Islet of Langerhans (tissue), 1 donor: ENCODE measurements at regions not wholly inside any gene's neighbourhood (a gene's known extent, or its start where the extent isn't known, plus 50 kb on each side); places are given as distances from the start of the nearest gene placed in this dataset.

ENCODE experiments used
- FAIRE-seq: peaks from one replicate; lab custom pipeline; 2011; peaks lifted over from hg19 to GRCh38; lab: Jason Lieb, UNC

DNA sequence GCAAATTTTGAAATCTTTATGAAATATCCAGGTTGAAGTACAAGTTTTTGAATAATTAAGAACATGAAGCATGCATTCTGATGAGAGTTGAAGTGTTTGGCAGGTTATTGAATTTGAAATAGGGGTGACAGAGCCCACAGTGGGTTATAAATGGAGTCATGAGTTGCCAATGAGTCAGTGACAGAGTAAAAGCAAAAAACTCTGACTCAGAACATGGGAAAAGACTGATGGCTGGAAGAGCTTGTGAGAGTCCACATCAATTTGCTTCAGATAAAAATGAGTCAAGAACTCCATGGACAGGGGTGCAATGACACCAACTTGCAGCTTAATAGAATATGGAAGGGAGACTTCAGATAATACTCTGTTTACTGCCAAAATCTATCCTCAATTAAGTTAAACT, 105.3 kb downstream of the SLC6A15 start:
- FAIRE-seq: no peak

DNA sequence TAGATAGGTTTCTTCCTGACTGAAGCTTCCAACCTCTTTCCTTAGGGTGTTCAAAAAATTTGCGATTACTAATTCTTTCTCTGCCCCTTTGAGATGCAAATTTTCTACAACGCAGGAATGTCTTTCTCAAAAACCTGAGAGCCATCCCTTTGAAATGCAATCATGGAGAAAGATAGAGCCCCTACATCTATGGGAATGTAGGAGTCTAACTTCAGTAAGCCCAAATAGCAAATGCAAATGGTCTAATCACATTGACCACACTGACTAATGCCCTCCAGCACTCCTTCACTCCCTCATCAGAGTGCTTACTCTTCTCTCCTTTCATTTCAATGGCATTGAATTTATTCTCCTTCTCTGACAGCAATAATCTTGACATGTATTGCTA, 107.1 kb downstream of the SLC6A15 start:
- no peak for FAIRE-seq

DNA sequence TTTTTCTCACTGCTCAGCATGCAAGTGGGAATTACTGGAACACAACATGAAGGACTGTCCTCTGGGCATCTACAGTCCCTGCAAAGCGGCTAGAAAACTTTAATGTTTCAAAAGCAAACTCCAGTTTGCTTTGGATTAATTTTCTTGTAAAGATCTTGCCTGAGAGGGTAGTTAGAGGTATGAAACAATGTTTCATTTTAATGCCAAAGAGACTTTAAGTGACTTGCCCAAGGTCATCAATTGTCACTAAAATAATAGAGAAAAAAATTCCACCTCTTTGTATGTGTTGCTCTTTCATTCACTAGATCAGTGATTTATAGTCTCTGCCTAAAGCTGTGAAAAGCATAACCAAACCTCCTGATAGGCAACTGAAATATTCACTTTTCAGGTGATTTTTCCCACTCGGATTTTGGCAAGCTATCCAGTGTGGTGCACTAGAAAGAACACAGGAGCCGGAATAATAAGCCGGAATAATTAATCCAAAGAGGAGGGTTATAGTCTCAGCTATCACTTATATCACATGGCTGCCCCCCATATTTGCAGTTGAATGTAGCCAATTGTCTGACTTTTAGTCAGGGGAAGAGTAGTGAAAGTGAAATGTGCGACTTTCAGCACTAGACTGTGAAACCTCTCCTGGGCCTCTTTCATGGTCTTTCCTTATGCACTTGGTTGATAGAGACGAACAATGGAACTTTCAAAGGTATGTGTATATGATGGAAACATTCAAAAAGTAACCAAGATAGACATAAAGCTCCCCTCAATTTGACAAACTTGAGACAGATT, 107.7 kb downstream of the SLC6A15 start:
- no peak for FAIRE-seq

DNA sequence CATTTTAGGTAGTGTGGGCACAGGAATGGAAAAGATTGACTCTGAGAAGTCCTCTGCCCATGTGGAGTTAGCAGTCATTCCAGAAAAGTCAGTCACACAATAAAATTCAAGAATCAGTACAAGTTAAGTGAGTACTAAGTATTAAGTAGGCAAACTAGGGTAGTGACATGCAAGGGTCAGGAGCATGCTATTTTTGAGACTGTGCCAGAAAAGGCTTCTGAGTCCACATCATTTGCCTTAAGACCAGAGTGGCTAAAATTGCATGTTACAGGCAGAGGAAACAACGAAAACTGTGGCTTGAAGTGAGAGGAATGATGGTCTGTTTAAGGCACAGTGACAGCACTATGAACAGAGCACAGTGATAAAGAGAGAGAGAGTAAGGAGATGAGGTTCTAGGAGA, 108.9 kb downstream of the SLC6A15 start:
- no peak for FAIRE-seq

DNA sequence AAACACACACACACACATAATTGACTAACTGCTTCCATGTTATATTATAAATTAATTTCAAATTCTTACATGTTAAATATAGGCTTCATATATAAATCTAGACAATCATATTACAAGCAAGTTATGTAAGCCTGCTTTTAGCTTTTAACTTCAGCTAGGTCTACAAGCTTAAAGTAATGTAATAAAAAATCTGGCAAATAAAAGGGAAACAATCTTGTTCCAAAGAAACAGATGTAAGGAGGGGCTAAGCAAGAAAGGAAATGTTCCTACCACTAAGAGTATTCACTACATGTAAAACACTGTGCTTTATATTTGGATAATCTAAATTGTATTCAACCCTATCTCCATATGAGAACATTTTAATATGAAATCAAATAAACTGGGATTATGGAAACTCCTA, 110.4 kb downstream of the SLC6A15 start:
- no peak for FAIRE-seq

DNA sequence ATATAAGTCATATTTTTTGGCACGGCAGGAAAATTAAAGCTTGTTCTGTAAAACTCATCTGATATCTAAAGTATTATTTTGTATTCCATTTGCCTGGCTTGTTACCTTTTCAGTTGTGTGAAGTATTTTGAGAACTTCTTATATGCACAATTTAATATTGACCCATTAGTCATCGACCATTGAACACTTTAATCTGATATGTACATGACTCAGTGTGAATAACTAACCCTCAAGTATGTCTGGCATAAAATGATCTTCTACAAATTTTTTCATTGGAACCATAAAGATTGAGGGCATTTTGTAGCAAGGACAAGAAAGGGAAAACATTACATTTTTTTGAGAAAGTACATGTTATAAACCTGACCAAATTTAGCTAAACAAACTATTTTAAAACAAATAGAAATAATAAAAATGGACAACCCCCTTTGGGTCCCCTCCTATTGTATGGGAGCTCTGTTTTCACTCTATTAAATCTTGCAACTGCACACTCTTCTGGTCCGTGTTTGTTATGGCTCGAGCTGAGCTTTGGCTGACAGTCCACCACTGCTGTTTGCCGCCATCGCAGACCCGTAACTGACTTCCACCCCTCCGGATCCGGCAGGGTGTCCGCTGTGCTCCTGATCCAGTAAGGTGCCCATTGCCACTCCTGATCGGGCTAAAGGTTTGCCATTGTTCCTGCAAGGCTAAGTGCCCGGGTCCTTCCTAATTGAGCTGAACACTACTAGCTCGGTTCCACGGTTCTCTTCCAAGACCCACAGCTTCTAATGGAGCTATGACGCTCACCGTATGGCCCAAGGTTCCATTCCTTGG, 118.8 kb downstream of the SLC6A15 start:
- no peak for FAIRE-seq

DNA sequence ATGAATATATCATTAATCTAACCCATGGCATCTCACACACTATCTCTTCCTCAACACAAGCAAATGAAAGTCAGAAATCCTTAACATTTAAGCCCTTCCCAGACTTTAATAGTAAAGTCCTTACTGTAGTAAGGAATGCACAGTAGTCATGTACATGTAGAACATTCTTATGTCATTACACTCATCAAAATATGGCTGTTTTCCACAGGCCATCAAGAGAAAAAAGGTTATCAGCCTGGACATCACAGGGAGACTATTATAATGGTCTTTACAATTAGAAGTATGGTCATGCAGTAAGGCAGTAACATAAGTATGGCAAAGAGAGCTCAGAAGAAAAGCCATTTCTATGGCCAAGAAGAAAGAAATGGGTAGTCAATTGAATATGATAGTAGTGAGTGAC, 121.2 kb downstream of the SLC6A15 start:
- FAIRE-seq: no peak

DNA sequence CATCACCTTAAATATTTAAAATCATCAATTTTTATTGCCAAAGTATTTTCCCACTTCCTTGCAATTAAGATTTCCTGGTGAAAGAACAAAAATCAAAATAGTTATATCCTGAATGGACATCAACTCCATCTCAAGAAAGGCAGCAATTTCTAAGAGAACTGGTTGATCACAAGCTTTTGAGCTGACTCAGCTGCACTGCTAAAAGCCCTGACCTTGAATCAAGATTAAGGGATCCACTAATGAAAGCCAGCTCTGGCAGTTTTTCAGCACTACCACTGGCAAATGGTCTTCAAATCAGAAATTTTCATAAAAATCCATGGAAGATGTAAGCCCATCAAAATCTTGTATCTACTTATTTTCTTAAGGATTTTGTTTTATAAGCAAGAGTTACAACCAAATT, 123.4 kb downstream of the SLC6A15 start:
- FAIRE-seq: no peak

DNA sequence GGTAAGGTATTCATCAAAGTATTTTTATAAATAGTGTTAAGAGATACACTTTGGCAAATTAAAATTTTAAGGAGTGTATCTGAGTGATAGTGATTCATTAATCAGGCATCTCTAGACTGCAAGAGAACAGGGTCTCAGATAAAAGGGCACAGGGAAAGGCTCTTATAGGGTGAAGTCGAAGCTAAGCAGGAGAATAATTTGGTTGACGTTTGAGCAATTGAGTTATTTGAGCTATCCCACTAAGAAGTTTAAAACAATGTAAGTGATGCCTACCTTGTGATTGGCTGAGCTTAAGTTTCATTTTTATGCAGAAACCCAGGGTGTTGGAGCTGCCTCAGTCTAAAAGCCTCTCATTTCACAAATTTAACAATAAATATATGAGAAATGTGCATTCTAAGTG, 125.3 kb downstream of the SLC6A15 start:
- FAIRE-seq: no peak

DNA sequence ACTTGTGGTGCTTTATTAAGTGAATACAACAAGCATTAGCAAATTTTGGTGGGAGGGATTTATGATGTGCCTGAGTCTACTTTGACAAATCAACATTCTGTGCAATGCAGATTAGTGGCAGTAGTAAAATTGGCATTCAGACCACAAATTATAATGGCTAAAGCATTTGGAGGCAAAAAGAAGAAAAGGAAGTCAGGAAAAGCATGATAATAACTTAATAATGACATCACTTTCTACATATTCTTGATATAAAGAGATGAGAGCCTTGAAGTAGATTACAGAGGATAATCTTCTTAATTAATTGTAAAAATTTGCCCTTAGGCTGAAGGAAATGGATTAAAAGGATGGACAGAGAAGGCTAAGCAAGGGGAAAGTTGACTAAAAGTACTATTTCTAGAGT, 126.0 kb downstream of the SLC6A15 start:
- FAIRE-seq: no peak

DNA sequence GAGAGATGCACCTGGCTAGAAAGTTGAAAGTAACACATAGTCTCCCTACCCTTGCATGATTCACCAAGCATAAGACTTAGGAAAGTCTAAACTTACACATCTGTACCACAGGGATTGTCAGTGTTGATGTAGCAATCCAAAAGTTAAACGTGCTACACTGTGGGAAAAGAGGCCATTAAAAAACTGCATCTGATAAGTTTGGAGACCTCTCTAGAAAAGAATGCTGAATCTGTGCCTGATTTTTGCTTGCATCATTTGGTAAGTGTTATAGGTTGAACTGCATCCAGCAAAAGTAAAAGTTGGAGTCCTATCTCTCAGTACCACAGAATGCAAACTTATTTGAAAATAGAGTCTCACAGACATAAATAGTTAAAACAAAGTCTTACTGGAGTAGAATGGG, 126.6 kb downstream of the SLC6A15 start:
- no peak for FAIRE-seq

DNA sequence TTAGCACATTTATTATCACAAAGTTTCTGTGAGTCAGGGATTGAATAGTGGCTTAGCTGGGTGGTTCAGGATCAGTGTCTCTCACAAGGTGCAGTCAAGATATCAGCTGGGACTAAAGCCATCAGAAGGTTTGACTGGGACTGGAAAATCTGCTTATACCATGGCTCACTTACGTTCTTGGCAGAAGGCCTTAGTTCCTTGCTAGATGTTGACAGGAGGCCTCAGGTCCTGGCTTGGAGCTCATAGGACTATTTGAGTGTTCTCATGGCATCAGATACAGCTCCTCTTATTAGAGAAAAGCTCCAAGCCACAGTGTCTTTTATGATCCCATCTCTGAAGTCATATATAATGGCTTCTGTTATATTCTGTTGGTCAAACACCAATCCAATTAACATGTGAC, 127.3 kb downstream of the SLC6A15 start:
- no peak for FAIRE-seq

DNA sequence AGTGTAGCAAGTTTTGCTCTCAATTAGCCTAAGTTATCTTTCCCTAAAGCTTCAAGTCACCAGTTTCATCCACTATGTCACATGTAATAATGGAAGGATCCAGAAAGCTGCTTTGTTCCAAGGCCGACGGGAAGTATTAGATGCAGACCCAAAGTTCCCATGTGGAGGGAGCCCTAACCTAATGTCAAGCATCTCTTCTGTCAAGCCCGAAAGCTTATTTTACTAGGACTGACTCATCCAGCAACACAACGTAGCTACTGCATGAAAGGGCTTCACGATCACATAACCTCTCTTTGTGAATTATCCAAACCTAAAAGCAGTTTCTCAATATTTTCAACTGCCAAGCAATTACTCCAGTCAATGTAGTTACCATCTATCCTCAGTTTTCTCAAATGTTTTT, 133.4 kb downstream of the SLC6A15 start:
- FAIRE-seq: no peak

DNA sequence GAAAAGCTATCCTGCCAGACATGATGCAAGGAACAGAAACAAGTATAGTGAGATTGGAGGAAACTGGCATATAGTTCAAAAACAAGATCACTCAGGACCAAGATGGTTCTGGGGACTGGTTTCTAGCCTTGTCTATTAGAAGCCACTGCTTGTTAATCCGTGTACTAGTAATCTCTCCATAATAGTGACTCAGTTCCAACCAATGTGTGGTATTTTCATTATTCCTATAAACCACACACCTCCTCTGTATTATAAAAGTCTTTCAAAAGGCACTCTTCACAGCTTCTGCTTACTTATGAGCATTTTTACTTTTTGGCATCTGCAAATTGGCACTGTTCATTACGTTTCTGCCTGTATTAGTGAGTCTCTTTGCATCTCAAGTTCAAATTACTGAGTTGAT, 140.3 kb downstream of the SLC6A15 start:
- no peak for FAIRE-seq

DNA sequence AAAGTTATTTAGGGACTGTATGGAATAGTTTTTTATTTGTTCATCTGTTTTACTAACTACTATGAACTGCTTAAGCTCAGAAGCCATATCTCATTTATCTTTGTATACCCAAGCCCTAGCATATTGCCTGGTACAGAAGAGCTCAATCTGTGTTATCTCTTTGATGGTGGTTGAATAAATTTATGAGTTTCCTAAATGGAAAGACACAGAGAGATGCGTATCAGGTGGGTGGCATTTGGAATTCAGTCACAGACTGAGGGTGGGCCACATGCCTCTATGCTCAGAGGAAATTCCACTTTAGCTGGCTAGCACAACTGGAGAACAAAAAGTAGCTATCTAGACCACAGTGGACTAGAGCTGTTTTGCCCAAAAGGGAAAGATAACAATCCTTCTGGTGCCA, 145.5 kb downstream of the SLC6A15 start:
- no peak for FAIRE-seq

DNA sequence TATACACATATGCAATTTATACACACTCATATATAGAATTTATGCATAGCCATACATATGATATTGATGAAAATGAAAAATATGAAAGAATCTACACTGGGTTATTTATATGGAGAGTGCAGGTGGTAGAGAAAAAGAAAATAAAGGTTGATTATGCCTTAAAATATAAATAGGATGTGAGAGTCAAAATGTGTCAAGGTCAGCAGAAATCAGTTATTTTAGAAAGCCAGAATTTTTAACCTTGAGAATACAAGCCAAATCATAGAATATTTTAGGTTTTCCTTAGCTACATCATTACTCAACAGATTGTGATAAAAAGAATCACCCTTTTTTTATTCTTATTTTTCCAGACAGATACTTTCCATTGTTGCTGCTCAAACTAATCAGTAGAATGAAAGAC, 146.2 kb downstream of the SLC6A15 start:
- no peak for FAIRE-seq

DNA sequence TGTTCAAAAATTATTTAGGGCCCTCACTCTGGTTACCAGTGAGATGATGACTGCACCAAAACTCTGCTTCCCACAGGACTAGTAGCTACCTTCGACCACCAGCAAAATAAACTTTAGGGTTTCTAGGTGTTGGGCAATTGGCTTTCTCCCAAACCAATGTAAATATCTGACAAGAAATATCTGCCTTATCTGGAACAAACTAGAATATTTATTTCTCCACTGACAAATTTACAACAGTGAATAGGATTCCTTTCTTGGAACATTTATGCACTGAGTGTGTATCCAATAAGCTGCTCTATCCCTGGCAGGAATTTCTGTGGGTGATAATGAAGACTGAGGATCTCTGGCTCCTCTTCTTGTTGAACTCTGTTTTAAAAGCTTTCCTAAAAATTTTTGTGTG, 148.6 kb downstream of the SLC6A15 start:
- no peak for FAIRE-seq

DNA sequence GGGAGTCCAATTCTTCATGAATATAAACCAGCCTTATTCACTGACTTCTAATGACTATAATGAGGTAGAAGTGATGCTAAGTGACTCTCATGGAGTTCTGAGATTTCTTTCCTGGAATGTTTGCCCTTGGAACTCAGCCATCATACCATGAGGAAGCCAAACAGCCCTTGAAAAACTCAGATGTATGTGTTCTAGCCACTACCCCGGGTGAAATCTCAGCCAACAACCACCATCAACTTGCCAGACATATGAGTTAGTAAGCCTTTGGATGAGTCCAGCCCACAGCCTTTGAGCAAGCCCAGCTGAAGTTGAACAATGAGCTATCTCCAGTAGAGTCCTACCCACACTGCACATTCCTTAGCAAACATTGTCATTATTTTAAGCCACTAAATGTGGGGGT, 149.5 kb downstream of the SLC6A15 start:
- no peak for FAIRE-seq

DNA sequence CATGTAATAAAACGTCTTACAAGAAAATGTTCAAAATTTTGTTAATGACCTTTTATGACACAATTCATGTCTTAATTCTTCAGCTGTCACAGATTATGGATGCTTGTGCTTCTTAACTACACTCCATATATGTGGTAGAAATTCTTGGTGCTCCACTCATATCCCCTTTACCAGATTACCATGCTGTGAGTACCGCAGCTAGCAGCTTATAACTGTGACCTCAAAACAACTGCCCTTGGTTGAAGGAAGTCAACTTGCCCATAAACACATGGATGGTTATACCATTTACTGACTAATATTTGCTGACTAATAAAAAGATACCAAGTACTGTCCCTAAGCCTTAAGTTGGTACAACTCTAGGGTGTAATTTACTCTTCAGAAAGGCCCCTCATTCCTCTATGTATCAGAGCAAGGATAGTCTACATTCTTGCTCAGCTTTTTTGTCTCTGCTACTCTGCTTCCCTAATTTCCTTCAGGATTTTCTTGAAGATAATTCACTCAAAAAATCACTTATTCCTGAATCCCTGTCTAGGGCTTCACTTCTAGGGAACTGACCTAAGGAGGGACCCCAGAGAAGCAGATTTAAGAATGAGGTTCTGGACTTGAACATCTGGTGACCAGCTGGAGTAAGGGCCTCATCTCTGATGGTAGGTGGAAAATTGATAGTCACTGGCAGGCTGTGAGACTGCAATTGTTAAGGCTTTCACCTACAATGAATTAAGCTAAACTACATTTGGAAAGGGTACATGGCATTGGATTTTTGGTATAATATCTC, 152.3 kb downstream of the SLC6A15 start:
- FAIRE-seq: no peak

DNA sequence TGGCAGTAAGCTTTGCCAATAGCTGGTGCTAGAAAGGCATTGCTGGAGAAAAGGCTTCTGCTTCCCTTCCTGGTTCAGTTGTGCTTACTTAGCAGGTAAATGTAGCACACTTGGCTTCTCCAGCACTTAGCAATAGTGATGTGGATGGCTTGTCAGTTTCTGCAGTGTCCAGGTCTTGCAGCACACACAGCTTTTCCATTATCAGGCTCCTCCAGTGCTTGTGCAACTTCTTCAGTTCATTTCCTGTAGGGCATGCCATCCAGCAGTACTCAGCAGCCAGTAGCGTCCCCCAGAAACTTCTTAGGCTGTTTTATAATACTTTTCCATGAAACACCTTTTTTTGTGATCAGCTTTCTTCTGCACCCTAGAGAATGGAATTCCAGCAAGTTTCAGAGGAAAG, 154.6 kb downstream of the SLC6A15 start:
- FAIRE-seq: no peak

DNA sequence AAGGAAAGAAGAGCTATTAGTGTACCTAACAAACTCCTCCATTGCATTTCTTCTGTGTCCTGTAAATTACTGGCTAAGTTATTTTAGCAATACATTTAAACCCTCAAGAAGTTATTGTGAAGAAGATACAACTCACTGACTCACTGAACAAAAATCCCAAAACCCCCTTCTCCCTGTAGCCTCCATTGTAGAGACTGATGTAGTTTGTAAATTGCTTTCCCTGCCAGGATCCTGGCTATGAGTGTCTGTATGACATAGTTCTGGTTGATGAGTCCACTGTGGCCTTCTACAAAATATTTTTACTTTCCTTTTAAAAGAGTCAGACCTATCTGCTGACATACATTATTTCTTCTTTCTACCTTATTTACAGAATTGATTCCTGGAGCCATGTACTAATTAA, 155.6 kb downstream of the SLC6A15 start:
- FAIRE-seq: no peak

DNA sequence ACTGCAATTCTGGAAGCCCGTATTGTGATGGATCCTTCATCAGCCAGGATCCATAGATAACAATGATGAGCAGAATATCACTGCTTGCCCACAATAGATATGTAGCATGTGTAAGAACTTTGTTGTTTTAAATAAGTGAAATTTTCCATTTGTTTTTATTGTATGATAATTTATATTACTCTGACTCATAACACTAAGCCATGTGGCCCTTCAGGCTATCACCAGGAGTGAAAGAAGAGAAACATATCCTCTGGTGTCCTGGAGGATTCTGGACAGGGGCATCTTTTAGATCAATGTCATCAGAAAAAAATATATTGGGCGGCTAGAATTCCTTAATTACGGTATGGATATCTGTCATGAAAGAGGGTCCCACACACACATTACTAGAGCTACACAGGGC, 167.5 kb downstream of the SLC6A15 start:
- no peak for FAIRE-seq

DNA sequence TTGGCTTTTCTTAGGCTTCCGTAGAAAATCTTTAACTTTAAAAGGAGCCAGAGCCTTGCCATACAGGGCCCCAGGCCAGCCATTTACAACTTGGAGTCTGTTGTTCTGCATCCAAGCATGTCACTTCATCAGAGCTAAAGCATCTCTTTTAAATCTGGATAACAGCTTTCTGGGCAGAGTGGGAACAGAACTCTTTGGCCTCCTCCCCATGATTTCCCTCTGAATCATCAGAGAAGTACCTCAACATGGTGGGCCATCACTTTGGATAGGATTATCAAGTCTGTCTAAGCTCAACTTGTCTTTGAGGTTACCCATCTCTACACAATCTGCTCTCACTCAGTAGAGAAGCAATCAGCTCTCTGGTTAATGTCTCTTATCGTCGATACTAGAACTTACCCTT, 170.9 kb downstream of the SLC6A15 start:
- FAIRE-seq: no peak
